ENCODE measurements at regions not wholly inside any gene's neighbourhood (a gene's known extent, or its start where the extent isn't known, plus 50 kb on each side); places are given as distances from the start of the nearest gene placed in this dataset.

DNA sequence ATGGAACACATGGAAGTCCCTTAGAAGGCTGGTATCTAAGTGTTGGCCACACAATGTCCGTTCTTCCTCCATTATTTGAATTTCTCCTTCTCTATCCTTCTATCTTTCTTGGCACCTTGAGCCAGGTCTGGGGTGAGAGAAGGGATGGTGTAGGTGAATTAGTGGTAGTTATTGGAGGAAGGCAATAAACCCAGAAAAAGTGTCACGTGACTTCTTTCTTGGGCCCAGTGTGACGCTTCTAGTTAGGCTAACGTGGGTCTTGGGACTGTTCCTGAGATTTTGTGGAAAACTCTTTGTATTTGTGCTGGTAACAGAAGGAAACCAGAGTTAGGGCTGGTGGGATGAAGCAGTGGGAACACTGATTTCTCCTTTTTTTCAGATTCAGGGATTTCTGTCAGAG is 53.1 kb upstream of the ELF5 start:
- H3K79me2 ChIP-seq (ENCODE audit: insufficient read depth), result no peaks in the 10 kb centered on the region
- WGBS, 2 experiments (ENCODE audit: low coverage in 1 of 2, low lambda C conversion rate in 2 of 2, missing lambda C conversion rate in 2 of 2), result 84 to 88% methylated on average over 4 of the region's 4 CpGs
- no peak for TF ChIP-seq EZH2phosphoT487 (IDR thresholded peaks at IDR 0.05; ENCODE audit: insufficient read depth, low read depth)
- TF ChIP-seq EZH2 (IDR thresholded peaks at IDR 0.05; ENCODE audit: insufficient read depth, poor library complexity, severe bottlenecking), result no peak
- H3K36me3 ChIP-seq (ENCODE audit: low read depth), result no peaks in the 10 kb centered on the region
- in situ Hi-C loops (cut with MboI), result no loop called here
- H3K27ac ChIP-seq, result no peak overlapping the region
- no peak overlapping the region for H3K4me3 ChIP-seq
- no peaks in the 10 kb centered on the region for H3K9me2 ChIP-seq (ENCODE audit: insufficient read depth)
- no peak overlapping the region for H3K4me2 ChIP-seq (ENCODE audit: unreplicated experiment)
- H3K9me3 ChIP-seq (ENCODE audit: low read depth), result no peaks in the 10 kb centered on the region
- H3F3A ChIP-seq (ENCODE audit: insufficient read depth), result no peaks in the 10 kb centered on the region
- no peak overlapping the region for H2AFZ ChIP-seq
- no peaks in the 10 kb centered on the region for H4K20me1 ChIP-seq (ENCODE audit: insufficient read depth)
- peaks cover 3% of the 10 kb centered on the region; the same call in 1 of the 2 replicates for H3K27me3 ChIP-seq (replicated peaks; ENCODE audit: insufficient read depth)
- no peak for DNase-seq
- no peak overlapping the region for H3K9ac ChIP-seq
- peaks cover 13% of the 10 kb centered on the region for H3K4me1 ChIP-seq (ENCODE audit: insufficient read depth)

DNA sequence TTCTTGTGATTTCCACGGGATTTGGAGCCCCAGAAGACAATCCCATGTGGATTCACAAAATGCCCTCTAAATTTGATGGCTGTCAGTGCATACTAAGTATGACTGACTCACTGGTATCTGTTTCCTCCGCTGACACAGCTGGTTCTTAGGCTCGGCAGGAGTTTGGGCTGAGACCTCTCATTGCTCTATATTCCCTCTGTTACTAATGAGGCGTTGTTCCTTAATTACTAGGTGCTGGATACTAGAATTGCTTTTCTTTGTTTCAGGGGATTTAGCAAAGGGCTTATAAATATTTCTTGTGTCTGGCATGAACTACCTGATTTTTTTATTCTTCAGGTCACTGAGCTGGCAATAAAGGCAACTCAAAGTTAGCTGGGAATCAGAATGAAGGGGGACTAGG is 53.2 kb upstream of the EHF start:
- H3K36me3 ChIP-seq (ENCODE audit: low read depth), result no peaks in the 10 kb centered on the region
- no peaks in the 10 kb centered on the region for H4K20me1 ChIP-seq (ENCODE audit: insufficient read depth)
- peaks cover 3% of the 10 kb centered on the region; the same call in 1 of the 2 replicates for H3K27me3 ChIP-seq (replicated peaks; ENCODE audit: insufficient read depth)
- no peaks in the 10 kb centered on the region for H3K79me2 ChIP-seq (ENCODE audit: insufficient read depth)
- in situ Hi-C loops (cut with MboI), result no loop called here
- no peaks in the 10 kb centered on the region for H3K9me3 ChIP-seq (ENCODE audit: low read depth)
- peaks cover 13% of the 10 kb centered on the region for H3K4me1 ChIP-seq (ENCODE audit: insufficient read depth)
- H3K4me2 ChIP-seq (ENCODE audit: unreplicated experiment), result no peak overlapping the region
- no peaks in the 10 kb centered on the region for H3K9me2 ChIP-seq (ENCODE audit: insufficient read depth)
- no peak overlapping the region for H3K27ac ChIP-seq
- no peak overlapping the region for H2AFZ ChIP-seq
- no peak overlapping the region for H3K9ac ChIP-seq
- no peaks in the 10 kb centered on the region for H3F3A ChIP-seq (ENCODE audit: insufficient read depth)
- no peak overlapping the region for H3K4me3 ChIP-seq
- no peak for DNase-seq
- 60 to 66% methylated on average over 4 of the region's 4 CpGs for WGBS, 2 experiments (ENCODE audit: low coverage in 1 of 2, low lambda C conversion rate in 2 of 2, missing lambda C conversion rate in 2 of 2)
- TF ChIP-seq EZH2phosphoT487 (IDR thresholded peaks at IDR 0.05; ENCODE audit: insufficient read depth, low read depth) (no peak), EZH2 (IDR thresholded peaks at IDR 0.05; ENCODE audit: insufficient read depth, poor library complexity, severe bottlenecking) (no peak)

DNA sequence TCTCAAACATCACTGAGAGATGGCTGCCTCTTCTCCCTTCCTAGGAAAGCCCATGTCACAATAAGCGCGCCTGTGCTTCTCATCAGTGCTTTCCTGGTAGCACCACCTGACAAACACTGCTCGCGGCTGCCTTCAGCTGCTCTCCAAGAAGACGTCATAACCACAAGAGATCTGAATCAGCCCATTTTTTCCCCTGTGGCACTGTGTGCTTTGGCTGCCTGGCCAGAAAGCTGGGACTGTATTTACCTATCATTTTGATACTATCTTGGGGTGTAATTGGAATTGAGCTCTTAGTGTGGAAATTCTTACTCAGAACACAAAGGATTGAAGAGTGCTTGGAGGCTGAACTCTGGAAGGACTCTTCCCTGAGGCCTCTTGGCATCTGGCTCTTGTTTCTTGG is 50.3 kb upstream of the EHF start:
- Histone ChIP-seq H3K4me3 (no peak overlapping the region), H3K4me2 (ENCODE audit: unreplicated experiment) (no peak overlapping the region), H2AFZ (no peak overlapping the region), H3K9ac (no peak overlapping the region), H3K4me1 (ENCODE audit: insufficient read depth) (no peaks in the 10 kb centered on the region), H3K36me3 (ENCODE audit: low read depth) (no peaks in the 10 kb centered on the region), H3K79me2 (ENCODE audit: insufficient read depth) (no peaks in the 10 kb centered on the region), H3F3A (ENCODE audit: insufficient read depth) (no peaks in the 10 kb centered on the region), H3K9me2 (ENCODE audit: insufficient read depth) (no peaks in the 10 kb centered on the region), H4K20me1 (ENCODE audit: insufficient read depth) (no peaks in the 10 kb centered on the region), H3K9me3 (ENCODE audit: low read depth) (no peaks in the 10 kb centered on the region), H3K27me3 (replicated peaks; ENCODE audit: insufficient read depth) (peaks cover 8% of the 10 kb centered on the region), H3K27ac (no peak overlapping the region)
- DNase-seq, result no peak
- in situ Hi-C loops (cut with MboI), result no loop called here
- 90 to 97% methylated on average over 5 of the region's 5 CpGs for WGBS, 2 experiments (ENCODE audit: low coverage in 1 of 2, low lambda C conversion rate in 2 of 2, missing lambda C conversion rate in 2 of 2)
- TF ChIP-seq EZH2 (IDR thresholded peaks at IDR 0.05; ENCODE audit: insufficient read depth, poor library complexity, severe bottlenecking) (no peak), EZH2phosphoT487 (IDR thresholded peaks at IDR 0.05; ENCODE audit: insufficient read depth, low read depth) (no peak)
